ENCODE measurements at regions not wholly inside any gene's neighbourhood (a gene's known extent, or its start where the extent isn't known, plus 50 kb on each side); places are given as distances from the start of the nearest gene placed in this dataset.

- H3K9me3 ChIP-seq (ENCODE audit: control insufficient read depth in 1 of 2, low read length in 2 of 2), result no peaks in the 10 kb centered on the region
- H3K27ac ChIP-seq (ENCODE audit: low read depth, low read length), result no peak overlapping the region
- H3K27ac Mint-ChIP-seq, result no peak overlapping the region
- H3K27me3 ChIP-seq (ENCODE audit: insufficient read depth, low read length), result no peaks in the 10 kb centered on the region
- no peak overlapping the region for H3K4me3 Mint-ChIP-seq
- intact Hi-C loops (cut with micrococcal nuclease), result no loop called here
- H3K4me1 Mint-ChIP-seq, result no peaks in the 10 kb centered on the region
- H3K9me3 Mint-ChIP-seq, result peaks cover 0 to 17% (median 7%) of the 10 kb centered on the region in 8 donors
- CTCF ChIA-PET (ENCODE audit: partially characterized antibody), result no interaction called here
- H3K4me3 ChIP-seq (ENCODE audit: low read length in 2 of 2), result no peak overlapping the region
- no peak for DNase-seq
- no peaks in the 10 kb centered on the region for H3K36me3 ChIP-seq (ENCODE audit: insufficient read depth, low read length)
- POLR2A ChIA-PET (ENCODE audit: partially characterized antibody), result no interaction called here
- H3K36me3 Mint-ChIP-seq, result no peaks in the 10 kb centered on the region
- no peaks in the 10 kb centered on the region for H3K27me3 Mint-ChIP-seq
- no peaks in the 10 kb centered on the region for H3K4me1 ChIP-seq (ENCODE audit: insufficient read depth, low read length)
Observed at GRCh38 chr10:130737621-130738020, 573.9 kb downstream of the TCERG1L start.

- H3K27me3 ChIP-seq (ENCODE audit: insufficient read depth, low read length), result no peaks in the 10 kb centered on the region
- no peak overlapping the region for H3K27ac Mint-ChIP-seq
- no peaks in the 10 kb centered on the region for H3K27me3 Mint-ChIP-seq
- H3K27ac ChIP-seq (ENCODE audit: low read depth, low read length), result no peak overlapping the region
- no peaks in the 10 kb centered on the region for H3K4me1 ChIP-seq (ENCODE audit: insufficient read depth, low read length)
- ChIA-PET POLR2A (ENCODE audit: partially characterized antibody) (no interaction called here), CTCF (ENCODE audit: partially characterized antibody) (no interaction called here)
- H3K4me3 ChIP-seq (ENCODE audit: low read length in 2 of 2), result no peak overlapping the region
- intact Hi-C loops (cut with micrococcal nuclease), result no loop called here
- no peak overlapping the region for H3K4me3 Mint-ChIP-seq
- DNase-seq, result no peak
- H3K36me3 Mint-ChIP-seq, result no peaks in the 10 kb centered on the region
- peaks cover 0 to 17% (median 6%) of the 10 kb centered on the region in 8 donors for H3K9me3 Mint-ChIP-seq
- H3K4me1 Mint-ChIP-seq, result no peaks in the 10 kb centered on the region
- no peaks in the 10 kb centered on the region for H3K9me3 ChIP-seq (ENCODE audit: control insufficient read depth in 1 of 2, low read length in 2 of 2)
- H3K36me3 ChIP-seq (ENCODE audit: insufficient read depth, low read length), result no peaks in the 10 kb centered on the region
Observed at GRCh38 chr10:130739016-130739756, 572.3 kb downstream of the TCERG1L start.

- Histone ChIP-seq H3K4me1 (ENCODE audit: insufficient read depth, low read length) (no peaks in the 10 kb centered on the region), H3K27ac (ENCODE audit: low read depth, low read length) (no peak overlapping the region), H3K36me3 (ENCODE audit: insufficient read depth, low read length) (no peaks in the 10 kb centered on the region), H3K9me3 (ENCODE audit: control insufficient read depth in 1 of 2, low read length in 2 of 2) (no peaks in the 10 kb centered on the region), H3K4me3 (ENCODE audit: low read length in 2 of 2) (no peak overlapping the region), H3K27me3 (ENCODE audit: insufficient read depth, low read length) (no peaks in the 10 kb centered on the region)
- no peak for DNase-seq
- ChIA-PET POLR2A (ENCODE audit: partially characterized antibody) (no interaction called here), CTCF (ENCODE audit: partially characterized antibody) (no interaction called here)
- intact Hi-C loops (cut with micrococcal nuclease), result no loop called here
- no peaks in the 10 kb centered on the region for H3K4me1 Mint-ChIP-seq
- H3K9me3 Mint-ChIP-seq, result peaks cover 0 to 17% (median 3%) of the 10 kb centered on the region in 8 donors
- H3K27me3 Mint-ChIP-seq, result no peaks in the 10 kb centered on the region
- no peak overlapping the region for H3K27ac Mint-ChIP-seq
- no peak overlapping the region for H3K4me3 Mint-ChIP-seq
- H3K36me3 Mint-ChIP-seq, result no peaks in the 10 kb centered on the region
Observed at GRCh38 chr10:130739757-130740145, 571.8 kb downstream of the TCERG1L start.

- ChIA-PET CTCF (ENCODE audit: partially characterized antibody) (no interaction called here), POLR2A (ENCODE audit: partially characterized antibody) (no interaction called here)
- H3K4me3 ChIP-seq (ENCODE audit: low read length in 2 of 2), result no peak overlapping the region
- H3K27ac Mint-ChIP-seq, result no peak overlapping the region
- no peak for DNase-seq
- H3K9me3 ChIP-seq (ENCODE audit: control insufficient read depth in 1 of 2, low read length in 2 of 2), result no peaks in the 10 kb centered on the region
- no peak overlapping the region for H3K4me3 Mint-ChIP-seq
- intact Hi-C loops (cut with micrococcal nuclease), result no loop called here
- H3K36me3 Mint-ChIP-seq, result no peaks in the 10 kb centered on the region
- no peaks in the 10 kb centered on the region for H3K27me3 ChIP-seq (ENCODE audit: insufficient read depth, low read length)
- H3K27ac ChIP-seq (ENCODE audit: low read depth, low read length), result no peak overlapping the region
- H3K36me3 ChIP-seq (ENCODE audit: insufficient read depth, low read length), result no peaks in the 10 kb centered on the region
- no peaks in the 10 kb centered on the region for H3K27me3 Mint-ChIP-seq
- H3K4me1 ChIP-seq (ENCODE audit: insufficient read depth, low read length), result no peaks in the 10 kb centered on the region
- H3K9me3 Mint-ChIP-seq, result peaks cover 0 to 17% (median 3%) of the 10 kb centered on the region in 8 donors
- no peaks in the 10 kb centered on the region for H3K4me1 Mint-ChIP-seq
Observed at GRCh38 chr10:130740166-130740565, 571.4 kb downstream of the TCERG1L start.

- no peak overlapping the region for H3K27ac Mint-ChIP-seq
- POLR2A ChIA-PET (ENCODE audit: partially characterized antibody), result no interaction called here
- H3K36me3 Mint-ChIP-seq, result no peaks in the 10 kb centered on the region
- H3K27me3 Mint-ChIP-seq, result peaks cover 0 to 1% of the 10 kb centered on the region in 2 donors
- no peak for DNase-seq
- CTCF ChIA-PET (ENCODE audit: partially characterized antibody), result no interaction called here
- Histone ChIP-seq H3K4me1 (ENCODE audit: insufficient read depth, low read length) (no peaks in the 10 kb centered on the region), H3K27me3 (ENCODE audit: insufficient read depth, low read length) (no peaks in the 10 kb centered on the region), H3K9me3 (ENCODE audit: control insufficient read depth in 1 of 2, low read length in 2 of 2) (no peaks in the 10 kb centered on the region), H3K4me3 (ENCODE audit: low read length in 2 of 2) (no peak overlapping the region), H3K36me3 (ENCODE audit: insufficient read depth, low read length) (no peaks in the 10 kb centered on the region), H3K27ac (ENCODE audit: low read depth, low read length) (no peak overlapping the region)
- intact Hi-C loops (cut with micrococcal nuclease), result no loop called here
- H3K9me3 Mint-ChIP-seq, result peaks cover 0 to 13% (median 1%) of the 10 kb centered on the region in 8 donors
- H3K4me1 Mint-ChIP-seq, result no peaks in the 10 kb centered on the region
- no peak overlapping the region for H3K4me3 Mint-ChIP-seq
Observed at GRCh38 chr10:130740915-130741750, 570.4 kb downstream of the TCERG1L start.

GRCh38 chr10:130741901-130742855 lies 569.3 kb downstream of the TCERG1L start:
- H3K27me3 Mint-ChIP-seq, result peaks cover 0 to 1% of the 10 kb centered on the region in 2 donors
- CTCF ChIA-PET (ENCODE audit: partially characterized antibody), result no interaction called here
- H3K27ac Mint-ChIP-seq, result no peak overlapping the region
- no peaks in the 10 kb centered on the region for H3K36me3 ChIP-seq (ENCODE audit: insufficient read depth, low read length)
- H3K27ac ChIP-seq (ENCODE audit: low read depth, low read length), result no peak overlapping the region
- H3K4me1 ChIP-seq (ENCODE audit: insufficient read depth, low read length), result no peaks in the 10 kb centered on the region
- H3K4me3 Mint-ChIP-seq, result no peak overlapping the region
- no peaks in the 10 kb centered on the region for H3K4me1 Mint-ChIP-seq
- no peak for DNase-seq
- no peaks in the 10 kb centered on the region for H3K27me3 ChIP-seq (ENCODE audit: insufficient read depth, low read length)
- H3K4me3 ChIP-seq (ENCODE audit: low read length in 2 of 2), result no peak overlapping the region
- no peaks in the 10 kb centered on the region for H3K36me3 Mint-ChIP-seq
- peaks cover 0 to 10% (median 1%) of the 10 kb centered on the region in 8 donors for H3K9me3 Mint-ChIP-seq
- H3K9me3 ChIP-seq (ENCODE audit: control insufficient read depth in 1 of 2, low read length in 2 of 2), result no peaks in the 10 kb centered on the region
- intact Hi-C loops (cut with micrococcal nuclease), result no loop called here
- POLR2A ChIA-PET (ENCODE audit: partially characterized antibody), result no interaction called here

Data from CD4-positive, alpha-beta memory T cell (primary cell).